Activated naive CD4-positive, alpha-beta T cell treated with anti-CD3 and anti-CD28 coated beads, Interleukin-2, amount 50 U/mL, for 24 hours (primary cell): ENCODE measurements at regions not wholly inside any gene's neighbourhood (a gene's known extent, or its start where the extent isn't known, plus 50 kb on each side); places are given as distances from the start of the nearest gene placed in this dataset.

Source experiments
- H3K27ac Mint-ChIP-seq: one replicate; pipeline ENCODE4 v1.8.0; 2021; ENCODE audit warnings: mild to moderate bottlenecking, mixed read lengths
- H3K27me3 Mint-ChIP-seq: one replicate; pipeline ENCODE4 v1.8.0; 2021; ENCODE audit warnings: mixed read lengths
- H3K36me3 Mint-ChIP-seq: one replicate; pipeline ENCODE4 v1.8.0; 2021; ENCODE audit warnings: mixed read lengths
- H3K4me1 Mint-ChIP-seq: one replicate; pipeline ENCODE4 v1.8.0; 2021; ENCODE audit warnings: mixed read lengths
- H3K4me3 Mint-ChIP-seq: one replicate; pipeline ENCODE4 v1.8.0; 2021; ENCODE audit warnings: mild to moderate bottlenecking, mixed read lengths
- H3K9me3 Mint-ChIP-seq: one replicate; pipeline ENCODE4 v1.8.0; 2021; ENCODE audit warnings: mixed read lengths

DNA sequence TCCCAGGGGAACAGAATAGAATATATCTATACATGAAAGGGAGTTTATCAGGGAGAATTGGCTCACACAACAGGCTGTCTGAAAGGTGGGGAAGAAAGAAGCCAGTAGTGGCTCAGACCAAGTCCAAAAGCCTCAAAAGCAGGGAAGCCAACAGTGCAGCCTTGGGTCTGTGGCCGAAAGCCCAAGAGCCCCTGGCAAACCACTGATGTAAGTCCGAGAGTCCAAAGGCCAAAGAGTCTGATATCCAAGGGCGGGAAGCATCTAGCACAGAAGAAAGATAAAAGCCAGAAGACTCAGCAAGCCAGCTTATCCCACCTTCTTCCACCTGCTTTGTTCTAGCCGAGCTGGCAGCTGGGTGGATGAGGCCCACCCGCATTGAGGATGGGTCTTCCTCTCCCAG, 172.5 kb downstream of the CCDC71L start:
- Mint-ChIP-seq H3K4me3 (no peak overlapping the region), H3K9me3 (no peaks in the 10 kb centered on the region), H3K27me3 (peaks cover 4% of the 10 kb centered on the region), H3K27ac (no peak overlapping the region), H3K36me3 (peaks cover 5% of the 10 kb centered on the region), H3K4me1 (peaks cover 40% of the 10 kb centered on the region)

DNA sequence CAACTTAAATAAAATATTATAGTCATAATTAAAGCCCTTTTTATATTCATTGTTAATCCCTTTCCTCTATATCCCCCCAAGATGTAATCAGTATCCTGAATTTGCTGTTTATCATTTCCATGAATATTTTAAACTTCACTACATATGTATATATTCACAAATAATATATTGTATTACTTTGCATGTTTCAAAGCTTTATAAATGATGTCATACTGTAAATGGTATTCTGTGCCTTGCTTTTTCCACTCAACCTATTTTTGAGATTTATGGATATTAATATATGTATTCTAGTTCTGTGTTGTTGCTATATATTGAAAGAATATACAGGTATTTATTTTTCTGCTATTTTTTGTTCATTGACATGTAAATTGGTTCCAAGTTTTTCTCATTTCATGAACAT, 173.1 kb downstream of the CCDC71L start:
- H3K36me3 Mint-ChIP-seq, result peaks cover 5% of the 10 kb centered on the region
- peaks cover 4% of the 10 kb centered on the region for H3K27me3 Mint-ChIP-seq
- peaks cover 46% of the 10 kb centered on the region for H3K4me1 Mint-ChIP-seq
- no peak overlapping the region for H3K27ac Mint-ChIP-seq
- H3K4me3 Mint-ChIP-seq, result no peak overlapping the region
- H3K9me3 Mint-ChIP-seq, result no peaks in the 10 kb centered on the region

DNA sequence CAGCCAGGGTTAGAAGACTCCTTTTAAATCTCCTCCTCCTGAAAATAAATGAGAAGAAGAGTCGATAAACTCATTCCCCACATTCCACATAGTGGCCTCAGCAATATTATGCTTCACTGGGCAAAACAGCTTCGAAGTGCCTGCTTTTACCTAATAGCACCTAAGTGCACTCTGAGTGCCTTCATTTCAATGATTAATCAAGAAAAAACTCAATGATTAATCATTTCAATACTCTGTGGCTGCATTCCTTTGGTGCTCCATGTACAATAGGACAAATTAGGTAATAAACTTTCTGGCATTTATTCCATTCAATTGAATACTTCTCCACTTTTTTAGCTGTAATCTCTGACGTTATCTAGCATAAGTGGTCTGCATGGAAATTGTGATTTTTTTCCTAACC, 174.6 kb downstream of the CCDC71L start:
- peak overlapping the region; percentile 8 for H3K4me3 Mint-ChIP-seq

DNA sequence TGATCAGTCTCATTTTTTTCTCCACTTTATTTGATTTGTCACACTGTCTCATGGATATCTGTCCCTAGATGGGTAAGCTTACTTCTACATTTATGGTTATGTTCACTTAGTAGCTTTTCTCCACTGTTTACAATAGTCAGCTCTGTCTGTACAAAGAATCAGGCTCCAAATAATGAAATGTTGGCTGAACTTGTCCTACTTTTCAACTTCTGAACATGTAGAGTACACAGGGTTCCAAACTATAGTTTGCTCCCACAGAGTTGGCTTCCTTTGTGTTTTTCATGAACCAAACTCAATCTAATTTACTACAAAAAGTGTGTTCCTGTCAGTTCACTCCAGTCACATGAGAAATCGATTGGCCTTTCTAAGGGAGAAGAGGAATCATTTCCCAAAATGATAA, 175.0 kb downstream of the CCDC71L start:
- H3K4me1 Mint-ChIP-seq, result peaks cover 60% of the 10 kb centered on the region
- peaks cover 10% of the 10 kb centered on the region for H3K36me3 Mint-ChIP-seq
- H3K4me3 Mint-ChIP-seq, result peak overlapping the region; percentile 8
- peaks cover 11% of the 10 kb centered on the region for H3K27me3 Mint-ChIP-seq
- H3K9me3 Mint-ChIP-seq, result no peaks in the 10 kb centered on the region
- peak overlapping the region; percentile 97 for H3K27ac Mint-ChIP-seq

More for the DNA sequence above, 174.6 kb downstream of the CCDC71L start:
- Mint-ChIP-seq H3K4me1 (peaks cover 56% of the 10 kb centered on the region), H3K27me3 (peaks cover 11% of the 10 kb centered on the region), H3K27ac (peak overlapping the region; percentile 97), H3K36me3 (peaks cover 10% of the 10 kb centered on the region), H3K9me3 (no peaks in the 10 kb centered on the region)

DNA sequence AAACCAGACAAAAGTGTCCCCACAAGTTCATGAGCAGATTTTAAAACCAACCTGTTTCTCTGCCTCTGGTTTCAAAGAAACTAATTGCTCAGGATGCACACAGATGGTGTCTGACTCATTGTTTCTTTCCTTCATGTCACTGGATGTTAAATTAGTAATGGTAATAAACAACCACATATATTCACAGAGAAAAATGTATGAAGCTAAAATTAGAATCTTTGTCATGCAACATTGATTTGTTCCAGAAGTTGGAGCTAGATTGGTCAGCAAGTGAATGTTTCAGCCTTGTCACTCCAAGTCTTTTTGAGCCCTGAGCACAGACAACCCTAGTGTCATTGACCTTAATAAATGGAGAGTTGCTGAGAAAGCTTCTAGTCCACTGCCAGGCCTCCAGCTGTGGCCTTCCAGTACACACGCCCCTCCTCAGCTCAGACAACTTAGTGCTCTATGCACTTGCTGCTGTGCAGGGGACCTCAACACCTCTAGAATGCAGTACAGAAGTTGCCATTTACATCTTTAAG, 175.9 kb downstream of the CCDC71L start:
- Mint-ChIP-seq H3K36me3 (peaks cover 10% of the 10 kb centered on the region), H3K4me1 (peaks cover 68% of the 10 kb centered on the region), H3K27ac (peak overlapping the region; percentile 97), H3K4me3 (peak overlapping the region; percentile 51), H3K27me3 (peaks cover 10% of the 10 kb centered on the region), H3K9me3 (no peaks in the 10 kb centered on the region)

DNA sequence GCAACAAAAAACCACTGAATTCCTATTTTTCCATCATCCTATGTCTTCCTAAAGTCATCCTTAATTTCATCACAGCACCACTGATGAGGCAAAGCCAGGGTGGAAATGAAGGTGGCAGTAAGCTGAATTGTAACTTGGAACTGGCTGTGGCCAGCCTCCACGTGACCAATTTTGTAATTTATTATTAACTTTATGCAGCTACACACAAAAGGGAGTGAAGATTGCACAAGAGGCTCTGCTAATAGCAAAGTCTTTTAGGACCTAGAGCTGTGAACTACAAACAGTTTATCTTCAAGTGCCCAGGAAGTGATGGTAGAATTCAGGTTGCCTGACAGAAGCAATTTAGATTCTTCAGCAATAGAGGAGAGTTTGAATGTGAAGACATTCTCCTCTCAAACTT, 176.4 kb downstream of the CCDC71L start:
- Mint-ChIP-seq H3K27ac (peak overlapping the region; percentile 97), H3K4me1 (peaks cover 72% of the 10 kb centered on the region), H3K9me3 (no peaks in the 10 kb centered on the region), H3K4me3 (peak overlapping the region; percentile 42), H3K36me3 (peaks cover 10% of the 10 kb centered on the region), H3K27me3 (peaks cover 10% of the 10 kb centered on the region)

DNA sequence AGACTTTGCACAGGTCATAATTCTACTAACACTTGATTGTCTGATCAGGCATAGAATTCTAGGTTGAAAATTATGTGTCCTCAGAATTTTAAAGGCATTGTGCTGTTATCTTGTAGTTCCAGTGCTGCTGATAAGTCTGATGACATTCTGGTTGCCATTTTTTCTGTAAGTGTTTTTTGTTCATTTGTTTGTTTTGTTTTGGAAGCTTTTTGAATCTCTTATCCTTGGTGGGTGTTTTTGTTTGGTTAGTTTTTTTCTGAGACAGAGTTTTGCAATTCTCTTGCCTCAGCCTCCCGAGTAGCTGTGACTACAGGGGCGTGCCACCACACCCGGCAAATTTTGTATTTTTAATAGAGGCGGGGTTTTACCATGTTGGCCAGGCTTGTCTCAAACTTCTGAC, 178.9 kb downstream of the CCDC71L start:
- Mint-ChIP-seq H3K9me3 (no peaks in the 10 kb centered on the region), H3K4me1 (peaks cover 67% of the 10 kb centered on the region), H3K27ac (no peak overlapping the region), H3K36me3 (peaks cover 8% of the 10 kb centered on the region), H3K27me3 (peaks cover 12% of the 10 kb centered on the region), H3K4me3 (no peak overlapping the region)

DNA sequence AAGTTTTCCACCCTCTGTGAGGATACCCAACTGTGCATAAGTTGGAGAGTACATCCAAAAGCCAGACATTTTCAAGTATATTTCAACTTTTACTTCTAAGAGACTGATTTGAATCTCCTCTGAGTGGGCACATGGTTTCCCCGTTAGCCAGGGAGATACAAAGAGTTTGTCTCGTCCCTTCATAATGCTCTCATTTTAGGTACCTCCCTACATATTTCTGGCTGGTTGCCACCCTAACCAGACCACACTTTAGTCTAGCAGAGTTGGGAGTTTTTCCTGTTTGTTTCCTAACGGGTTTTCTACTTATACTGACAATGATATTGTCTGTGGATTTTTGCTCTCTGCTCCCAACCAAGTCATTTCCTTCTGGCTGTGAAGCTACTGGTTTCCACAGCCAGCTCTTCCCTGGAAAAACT, 180.3 kb downstream of the CCDC71L start:
- H3K9me3 Mint-ChIP-seq, result no peaks in the 10 kb centered on the region
- H3K27me3 Mint-ChIP-seq, result peaks cover 9% of the 10 kb centered on the region
- peaks cover 52% of the 10 kb centered on the region for H3K4me1 Mint-ChIP-seq
- peak overlapping the region; percentile 26 for H3K4me3 Mint-ChIP-seq
- H3K27ac Mint-ChIP-seq, result peak overlapping the region; percentile 79
- H3K36me3 Mint-ChIP-seq, result peaks cover 8% of the 10 kb centered on the region

DNA sequence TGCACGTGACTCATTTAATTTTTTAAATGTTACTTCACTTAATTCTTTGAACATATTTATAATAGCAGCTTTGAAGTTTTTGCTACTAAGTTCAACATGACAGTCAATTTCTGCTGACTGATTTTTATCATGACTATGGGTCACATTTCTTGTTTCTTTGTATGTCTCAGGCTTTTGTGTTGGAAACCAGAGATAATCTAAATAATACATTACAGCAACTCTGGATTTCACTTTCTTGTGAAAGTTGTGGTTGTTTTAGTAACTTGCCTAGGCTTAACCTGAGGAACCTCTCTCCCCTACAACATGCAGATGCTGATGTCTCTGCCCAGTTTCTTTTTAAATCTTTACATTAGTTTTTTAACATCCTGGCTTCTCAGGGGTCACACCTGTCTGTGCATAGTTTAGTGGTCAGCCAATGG, 180.8 kb downstream of the CCDC71L start:
- no peak overlapping the region for H3K4me3 Mint-ChIP-seq
- H3K9me3 Mint-ChIP-seq, result peaks cover 1% of the 10 kb centered on the region
- peaks cover 48% of the 10 kb centered on the region for H3K4me1 Mint-ChIP-seq
- H3K36me3 Mint-ChIP-seq, result peaks cover 7% of the 10 kb centered on the region
- H3K27ac Mint-ChIP-seq, result peak overlapping the region; percentile 79
- H3K27me3 Mint-ChIP-seq, result peaks cover 9% of the 10 kb centered on the region

DNA sequence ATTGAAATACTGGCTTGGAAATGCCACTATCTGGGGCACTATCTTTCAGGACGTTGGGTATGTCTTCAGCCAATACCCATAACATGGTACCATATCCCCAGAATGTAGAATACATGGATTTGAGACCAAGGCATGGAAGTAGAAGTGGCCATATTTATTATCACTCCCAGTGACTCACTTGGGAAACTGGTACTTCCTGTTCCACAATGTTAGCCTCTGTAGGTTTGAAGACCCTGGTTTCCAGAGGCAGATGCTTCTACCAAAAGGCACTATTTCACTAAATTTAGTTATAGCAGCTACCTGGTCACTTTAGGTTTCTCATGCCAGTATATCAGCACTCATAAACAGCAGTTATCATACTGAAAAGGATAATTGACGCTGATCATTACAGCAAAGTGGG, 184.2 kb downstream of the CCDC71L start:
- peaks cover 39% of the 10 kb centered on the region for H3K4me1 Mint-ChIP-seq
- H3K27me3 Mint-ChIP-seq, result peaks cover 6% of the 10 kb centered on the region
- peaks cover 9% of the 10 kb centered on the region for H3K9me3 Mint-ChIP-seq
- H3K4me3 Mint-ChIP-seq, result no peak overlapping the region
- no peak overlapping the region for H3K27ac Mint-ChIP-seq
- H3K36me3 Mint-ChIP-seq, result peaks cover 2% of the 10 kb centered on the region

DNA sequence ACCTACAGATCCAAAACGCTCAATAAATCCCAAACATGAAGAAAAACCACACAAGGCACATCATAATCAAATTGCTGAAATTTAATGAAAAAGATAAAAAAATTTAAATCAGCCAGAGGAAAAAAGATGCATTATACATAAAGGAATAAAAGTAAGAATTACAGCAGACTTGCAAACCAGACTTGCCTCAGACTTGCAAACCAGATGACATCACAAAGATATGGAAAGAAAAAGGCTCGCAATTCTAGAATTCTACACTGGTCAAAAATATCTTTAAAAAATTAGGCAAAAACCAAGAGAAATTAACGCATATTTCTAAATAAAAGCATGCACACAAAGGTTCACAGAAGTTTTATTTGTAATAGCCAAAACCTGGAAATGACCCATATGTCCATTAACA, 188.0 kb upstream of the NAMPT start:
- Mint-ChIP-seq H3K27me3 (no peaks in the 10 kb centered on the region), H3K4me3 (no peak overlapping the region), H3K36me3 (no peaks in the 10 kb centered on the region), H3K4me1 (peaks cover 38% of the 10 kb centered on the region), H3K27ac (peak overlapping the region; percentile 25), H3K9me3 (peaks cover 9% of the 10 kb centered on the region)

DNA sequence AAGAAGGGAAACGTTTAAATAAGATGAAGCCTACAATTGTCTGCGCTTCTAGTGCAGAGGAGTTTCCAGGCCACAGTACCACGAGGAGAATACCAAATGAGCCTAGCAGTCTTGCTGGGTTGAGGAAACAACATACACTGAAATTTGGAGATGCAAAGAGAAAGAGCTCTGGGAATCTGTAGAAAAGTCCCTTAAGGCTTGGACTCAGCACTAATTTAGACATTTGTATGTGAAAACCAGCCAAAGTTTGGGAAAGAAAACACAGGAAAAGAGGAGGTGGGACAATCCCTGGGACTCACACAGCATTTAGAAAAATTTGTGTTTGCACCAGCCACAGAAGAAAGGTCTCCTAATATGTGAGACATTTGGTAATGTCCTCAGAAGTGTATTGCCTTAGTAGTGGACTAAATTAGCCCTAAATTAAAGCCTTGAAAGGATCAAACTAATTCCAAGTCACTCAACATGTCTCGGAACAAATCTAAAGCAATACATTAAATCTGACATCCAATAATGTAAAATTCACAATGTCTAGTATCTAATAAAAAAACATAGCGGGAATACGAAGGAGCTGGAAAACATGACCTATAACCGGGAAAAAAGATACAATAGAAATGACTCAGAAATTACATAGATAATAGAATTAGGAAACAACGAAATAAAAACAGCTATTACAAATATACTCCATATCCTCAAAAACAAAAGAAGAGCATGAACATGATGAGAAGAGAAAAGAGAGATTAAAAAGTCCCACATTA, 187.1 kb upstream of the NAMPT start:
- peaks cover 9% of the 10 kb centered on the region for H3K9me3 Mint-ChIP-seq
- H3K4me3 Mint-ChIP-seq, result no peak overlapping the region
- H3K27ac Mint-ChIP-seq, result peak overlapping the region; percentile 42

DNA sequence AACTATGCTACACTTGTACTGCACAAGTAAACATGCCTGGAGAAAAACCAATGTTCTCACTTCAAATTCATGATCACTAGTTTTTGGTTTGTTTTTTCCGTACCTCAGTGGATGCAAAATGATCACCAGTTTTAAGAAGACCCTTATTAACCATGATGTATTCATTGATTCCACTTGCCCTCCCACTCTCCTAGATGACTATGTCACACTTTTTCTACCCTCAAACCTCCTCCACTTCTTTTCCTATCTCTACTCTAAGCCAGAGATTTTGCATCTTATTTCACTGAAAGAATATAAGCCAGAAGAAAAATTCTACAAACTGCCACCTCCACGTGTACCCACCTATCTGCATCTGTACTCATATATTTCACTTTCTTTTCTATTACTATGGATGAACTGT, 186.2 kb upstream of the NAMPT start:
- peaks cover 9% of the 10 kb centered on the region for H3K9me3 Mint-ChIP-seq
- peak overlapping the region; percentile 36 for H3K27ac Mint-ChIP-seq
- H3K4me1 Mint-ChIP-seq, result peaks cover 38% of the 10 kb centered on the region
- H3K27me3 Mint-ChIP-seq, result no peaks in the 10 kb centered on the region
- H3K36me3 Mint-ChIP-seq, result no peaks in the 10 kb centered on the region
- H3K4me3 Mint-ChIP-seq, result peak overlapping the region; percentile 3

More for the DNA sequence above, 187.1 kb upstream of the NAMPT start:
- H3K27me3 Mint-ChIP-seq, result no peaks in the 10 kb centered on the region
- no peaks in the 10 kb centered on the region for H3K36me3 Mint-ChIP-seq
- peaks cover 38% of the 10 kb centered on the region for H3K4me1 Mint-ChIP-seq

DNA sequence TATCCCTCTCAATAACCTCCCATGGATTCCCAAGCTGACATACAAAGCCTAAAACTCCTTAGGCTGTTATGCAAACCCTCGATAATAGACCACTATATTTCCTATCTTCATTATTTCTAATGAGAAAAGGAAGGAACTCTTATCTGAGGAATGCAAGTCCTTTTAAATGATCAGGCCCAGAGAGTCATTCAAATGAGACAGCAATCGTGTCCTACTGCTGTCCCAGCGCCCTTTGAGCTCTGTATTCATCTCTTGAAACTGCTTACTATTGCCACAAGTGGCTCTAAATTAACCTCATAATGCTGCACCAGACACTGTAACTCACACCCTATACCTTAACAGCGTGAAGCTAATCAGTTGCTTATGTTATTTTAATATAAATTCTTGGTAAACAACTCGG, 182.1 kb upstream of the NAMPT start:
- no peak overlapping the region for H3K4me3 Mint-ChIP-seq
- no peak overlapping the region for H3K27ac Mint-ChIP-seq
- H3K4me1 Mint-ChIP-seq, result peaks cover 42% of the 10 kb centered on the region

DNA sequence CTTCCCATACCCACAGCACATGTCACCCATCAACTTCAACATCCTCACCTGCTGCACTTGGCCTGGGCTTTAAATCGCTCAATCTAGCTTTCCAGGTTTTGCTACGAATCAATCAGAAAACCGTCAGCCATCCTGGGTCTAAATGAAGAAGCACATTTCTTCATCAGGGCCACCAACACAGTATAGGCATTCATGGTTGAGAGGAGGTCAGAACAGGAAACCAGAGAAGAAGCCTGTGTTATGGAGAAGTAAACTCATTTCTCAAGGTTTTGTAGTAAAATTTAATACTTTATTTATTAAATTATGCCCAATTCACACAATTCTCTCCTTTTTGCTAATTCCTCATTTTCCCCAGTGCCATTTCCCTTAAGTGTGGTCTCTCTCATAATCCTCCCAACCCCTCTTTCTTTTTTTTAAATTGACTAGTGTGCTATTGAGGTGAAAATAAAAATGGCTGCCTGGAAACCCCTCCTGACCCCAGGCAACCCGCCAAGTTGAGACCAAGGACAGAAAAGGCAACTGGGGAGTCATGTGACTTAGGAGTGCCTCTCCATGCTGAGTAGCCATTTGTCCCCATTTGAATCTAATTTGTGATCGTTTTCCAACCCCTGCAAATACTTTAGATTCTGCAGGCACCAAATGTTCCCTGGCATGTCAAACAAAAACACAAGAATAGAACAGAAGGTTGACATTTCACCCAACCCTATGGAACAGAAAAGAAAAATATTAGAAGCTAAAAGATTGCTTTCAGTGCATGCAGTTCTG, 181.1 kb upstream of the NAMPT start:
- no peaks in the 10 kb centered on the region for H3K9me3 Mint-ChIP-seq
- no peaks in the 10 kb centered on the region for H3K36me3 Mint-ChIP-seq
- no peak overlapping the region for H3K27ac Mint-ChIP-seq
- H3K27me3 Mint-ChIP-seq, result no peaks in the 10 kb centered on the region
- no peak overlapping the region for H3K4me3 Mint-ChIP-seq
- peaks cover 40% of the 10 kb centered on the region for H3K4me1 Mint-ChIP-seq

More for the DNA sequence above, 182.1 kb upstream of the NAMPT start:
- Mint-ChIP-seq H3K36me3 (no peaks in the 10 kb centered on the region), H3K9me3 (no peaks in the 10 kb centered on the region), H3K27me3 (no peaks in the 10 kb centered on the region)

DNA sequence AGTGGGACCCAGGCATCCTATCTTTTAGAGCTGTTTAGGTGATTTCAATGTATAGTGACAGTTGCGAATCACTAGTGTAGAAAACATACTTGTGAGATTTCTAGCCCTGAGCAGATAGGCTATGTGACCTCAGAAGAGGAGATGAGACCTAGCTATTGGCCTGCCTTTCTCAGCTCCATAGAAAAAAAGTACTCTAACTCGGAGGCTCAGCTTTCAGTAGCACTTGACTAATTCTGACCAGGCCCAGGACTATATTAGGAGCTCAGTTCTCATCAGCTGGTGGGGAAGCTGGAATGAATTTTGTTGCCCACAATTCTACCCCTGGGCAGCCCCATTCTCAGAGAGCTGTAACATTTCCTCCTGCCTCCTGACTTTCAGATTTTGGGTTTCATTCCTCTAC, 179.9 kb upstream of the NAMPT start:
- no peak overlapping the region for H3K4me3 Mint-ChIP-seq
- peaks cover 40% of the 10 kb centered on the region for H3K4me1 Mint-ChIP-seq
- H3K36me3 Mint-ChIP-seq, result no peaks in the 10 kb centered on the region
- no peaks in the 10 kb centered on the region for H3K27me3 Mint-ChIP-seq
- H3K27ac Mint-ChIP-seq, result peak overlapping the region; percentile 53
- no peaks in the 10 kb centered on the region for H3K9me3 Mint-ChIP-seq
